ENCODE measurements at regions not wholly inside any gene's neighbourhood (a gene's known extent, or its start where the extent isn't known, plus 50 kb on each side); places are given as distances from the start of the nearest gene placed in this dataset.

- TF ChIP-seq ARID4A (CRISPR knock-in tag; IDR thresholded peaks at IDR 0.05; ENCODE audit: borderline replicate concordance), result no peak
- no peak for TF ChIP-seq ZNF260 (CRISPR knock-in tag; IDR thresholded peaks at IDR 0.05; ENCODE audit: borderline replicate concordance, low read depth)
- TF ChIP-seq ZFYVE20 (CRISPR knock-in tag; IDR thresholded peaks at IDR 0.05; ENCODE audit: borderline replicate concordance, low read depth), result no peak
- TF ChIP-seq PCBP1 (IDR thresholded peaks at IDR 0.05; ENCODE audit: borderline replicate concordance, low read depth, low read length), result no peak
- no peak for TF ChIP-seq ZBTB49 (CRISPR knock-in tag; IDR thresholded peaks at IDR 0.05; ENCODE audit: borderline replicate concordance)
Observed at GRCh38 chr5:124604419-124604818, 142.0 kb downstream of the ZNF608 start (continued).
